ENCODE measurements at regions not wholly inside any gene's neighbourhood (a gene's known extent, or its start where the extent isn't known, plus 50 kb on each side); places are given as distances from the start of the nearest gene placed in this dataset.
A peak's percentile ranks its signal among the peaks of the same experiment; 100 is the strongest.
"Not testable (repeated sequence)": the region's sequence is repeated elsewhere in the genome, so short reads cannot be mapped to it uniquely, and the experiment has no call there.

DNA sequence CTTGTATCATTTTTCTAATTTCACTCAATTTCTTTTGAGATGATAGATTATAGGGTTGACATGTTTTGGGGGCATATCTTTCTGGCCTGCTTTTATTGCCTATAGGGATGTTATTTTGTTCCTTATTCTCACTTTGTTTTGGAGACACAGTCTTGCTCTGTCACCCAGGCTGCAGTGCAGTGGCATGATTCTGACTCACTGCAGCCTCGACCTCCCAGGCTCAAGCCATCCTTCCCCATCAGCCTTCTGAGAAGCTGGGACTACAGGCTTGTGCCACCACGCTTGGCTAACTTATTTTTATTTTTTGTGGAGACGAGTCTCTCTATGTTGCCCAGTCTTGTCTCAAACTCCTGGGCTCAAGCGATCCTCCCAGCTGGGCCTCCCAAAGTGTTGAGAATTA, 72.8 kb upstream of the FAN1 start:
- DNase-seq (ENCODE audit: extremely low read depth in 1 of 2, low read depth in 1 of 2), result no peak

DNA sequence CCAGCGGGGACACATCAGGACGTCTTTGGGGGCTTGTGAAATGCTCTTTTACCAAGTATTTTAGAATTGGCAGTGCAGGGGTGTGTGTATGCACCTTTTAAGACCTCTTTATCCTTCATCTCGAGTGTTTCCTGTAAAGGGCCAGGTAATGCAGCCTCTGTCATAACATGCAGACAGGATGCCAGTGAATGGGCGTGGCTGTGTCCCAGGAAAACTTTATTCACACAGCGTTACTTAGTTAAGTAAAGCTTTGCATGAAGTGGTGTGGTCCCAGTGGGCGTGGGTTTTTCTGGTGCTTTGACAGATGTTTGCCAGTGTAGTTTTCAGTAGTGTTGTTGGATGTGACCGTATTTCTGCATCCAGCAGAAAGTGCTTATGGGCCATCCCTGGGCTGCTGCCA, 70.3 kb upstream of the FAN1 start:
- not testable (repeated sequence) for DNase-seq (ENCODE audit: extremely low read depth in 1 of 2, low read depth in 1 of 2)

DNA sequence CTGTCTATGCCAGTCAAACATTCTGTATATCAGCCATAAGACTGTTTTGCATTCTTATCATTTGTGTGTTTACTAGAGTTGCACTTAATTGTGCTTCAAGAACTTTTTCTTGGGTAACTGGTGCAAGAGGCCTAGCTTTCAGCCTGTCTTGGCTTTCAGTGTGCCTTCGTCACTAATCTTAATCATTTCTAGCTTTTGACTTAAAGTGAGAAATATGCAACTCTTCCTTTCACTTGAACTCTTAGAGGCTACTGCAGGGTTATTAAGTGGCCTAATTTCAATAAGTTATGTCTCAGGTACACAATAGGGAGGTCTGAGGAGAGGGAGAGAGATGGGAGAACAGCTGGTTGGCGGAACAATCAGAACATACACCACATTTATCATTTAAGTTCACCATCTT, 62.1 kb upstream of the FAN1 start:
- DNase-seq (ENCODE audit: extremely low read depth in 1 of 2, low read depth in 1 of 2), result not testable (repeated sequence)

- peak in 1 of 2 donors; percentile 16 for DNase-seq (ENCODE audit: extremely low read depth in 1 of 2, low read depth in 1 of 2)
Measured at GRCh38 chr15:30842798-30843472, 60.8 kb upstream of the FAN1 start.

DNA sequence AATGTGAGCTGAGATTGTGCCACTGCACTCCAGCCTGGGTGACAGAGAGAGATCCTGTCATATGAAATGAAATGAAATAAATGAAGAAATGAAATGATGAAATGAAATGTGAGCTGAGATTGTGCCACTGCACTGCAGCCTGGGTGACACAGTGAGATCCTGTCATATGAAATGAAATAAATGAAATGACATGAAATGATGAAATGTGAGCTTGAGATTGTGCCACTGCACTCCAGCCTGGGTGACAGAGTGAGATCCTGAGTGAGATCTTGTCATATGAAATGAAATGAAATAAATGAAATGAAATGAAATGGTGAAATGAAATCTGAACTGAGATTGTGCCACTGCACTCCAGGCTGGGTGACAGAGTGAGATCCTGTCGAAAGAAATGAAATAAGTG, 58.2 kb upstream of the FAN1 start:
- DNase-seq (ENCODE audit: extremely low read depth in 1 of 2, low read depth in 1 of 2), result not testable (repeated sequence)
